Muscle layer of duodenum (tissue), 2 donors: ENCODE measurements at regions not wholly inside any gene's neighbourhood (a gene's known extent, or its start where the extent isn't known, plus 50 kb on each side); places are given as distances from the start of the nearest gene placed in this dataset.

Experiments
- H3K27ac ChIP-seq: one replicate; pipeline ENCODE4 v1.7.0; 2013; ENCODE audit warnings: mild to moderate bottlenecking, low read length
- H3K27me3 ChIP-seq: one replicate; pipeline ENCODE4 v1.7.0; 2013; ENCODE audit warnings: low read depth, mild to moderate bottlenecking, control low read depth, low read length
- H3K36me3 ChIP-seq, 2 donors: one replicate each; pipeline ENCODE4 v1.7.0; 2013; ENCODE audit warnings: low read length in 2 of 2, control low read depth in 1 of 2, mild to moderate bottlenecking in 1 of 2; ENCODE audit not compliant: insufficient read depth in 2 of 2, control insufficient read depth in 1 of 2
- H3K4me1 ChIP-seq, 2 donors: one replicate each; pipeline ENCODE4 v1.7.0; 2013; ENCODE audit warnings: low read length in 2 of 2, mild to moderate bottlenecking in 2 of 2, control low read depth in 1 of 2, moderate library complexity in 1 of 2; ENCODE audit not compliant: insufficient read depth in 2 of 2, control insufficient read depth in 1 of 2
- H3K4me3 ChIP-seq, 2 donors: one replicate each; pipeline ENCODE4 v1.7.0; 2013; ENCODE audit warnings: low read length in 2 of 2, low read depth in 1 of 2, mild to moderate bottlenecking in 1 of 2
- H3K9me3 ChIP-seq, 2 donors: one replicate each; pipeline ENCODE4 v1.7.0; 2013; ENCODE audit warnings: low read length in 2 of 2, control low read depth in 1 of 2, mild to moderate bottlenecking in 1 of 2; ENCODE audit not compliant: control insufficient read depth in 1 of 2
- donor health status: healthy.

- Histone ChIP-seq H3K27ac (no peak overlapping the region), H3K36me3 (peaks cover 0 to under 1% of the 10 kb centered on the region in 2 donors), H3K4me3 (no peak overlapping the region), H3K4me1 (no peaks in the 10 kb centered on the region), H3K9me3 (peaks cover 0 to under 1% of the 10 kb centered on the region in 2 donors), H3K27me3 (no peaks in the 10 kb centered on the region)
Observed at GRCh38 chr6:3987053-3987452, 91.9 kb downstream of the FAM217A start.

DNA sequence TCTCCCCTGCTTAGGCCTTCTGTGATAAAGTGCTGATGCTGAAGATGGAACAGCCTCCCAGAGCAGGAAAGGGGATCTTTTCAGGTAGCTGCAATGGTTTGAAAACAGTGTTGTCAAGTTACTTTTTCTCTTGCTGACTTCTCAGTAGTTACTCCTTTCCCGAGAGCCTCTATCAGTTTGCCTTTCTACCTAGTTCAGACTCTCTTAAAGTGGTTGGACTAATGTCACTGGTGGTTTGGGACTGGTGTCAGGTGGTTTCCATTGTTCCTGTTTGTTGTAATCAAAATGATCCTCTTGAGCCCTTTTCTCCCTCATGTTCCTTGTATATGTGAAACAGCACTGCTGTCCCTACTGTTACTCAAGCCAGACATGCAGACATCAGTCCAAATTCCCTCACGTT is 91.4 kb downstream of the FAM217A start:
- H3K27me3 ChIP-seq = no peaks in the 10 kb centered on the region
- no peaks in the 10 kb centered on the region for H3K9me3 ChIP-seq
- no peak overlapping the region for H3K4me3 ChIP-seq
- no peak overlapping the region for H3K27ac ChIP-seq
- H3K36me3 ChIP-seq = no peaks in the 10 kb centered on the region
- H3K4me1 ChIP-seq = no peaks in the 10 kb centered on the region

- H3K4me1 ChIP-seq = no peaks in the 10 kb centered on the region
- no peaks in the 10 kb centered on the region for H3K36me3 ChIP-seq
- H3K9me3 ChIP-seq = no peaks in the 10 kb centered on the region
- peak overlapping the region; percentile 61 to 66 for H3K4me3 ChIP-seq
- peak overlapping the region; percentile 58 for H3K27ac ChIP-seq
- no peaks in the 10 kb centered on the region for H3K27me3 ChIP-seq
Observed at GRCh38 chr6:3990692-3991491, 88.0 kb downstream of the FAM217A start.

- no peaks in the 10 kb centered on the region for H3K27me3 ChIP-seq
- H3K4me1 ChIP-seq = peaks cover 0 to 4% of the 10 kb centered on the region in 2 donors
- H3K36me3 ChIP-seq = no peaks in the 10 kb centered on the region
- H3K4me3 ChIP-seq = no peak overlapping the region
- no peak overlapping the region for H3K27ac ChIP-seq
- no peaks in the 10 kb centered on the region for H3K9me3 ChIP-seq
Observed at GRCh38 chr6:3991941-3992340, 87.0 kb downstream of the FAM217A start.

- no peaks in the 10 kb centered on the region for H3K9me3 ChIP-seq
- no peak overlapping the region for H3K4me3 ChIP-seq
- no peaks in the 10 kb centered on the region for H3K36me3 ChIP-seq
- peaks cover 0 to 4% of the 10 kb centered on the region in 2 donors for H3K4me1 ChIP-seq
- H3K27me3 ChIP-seq = no peaks in the 10 kb centered on the region
- H3K27ac ChIP-seq = no peak overlapping the region
Observed at GRCh38 chr6:3996349-3996748, 82.6 kb downstream of the FAM217A start.

- H3K9me3 ChIP-seq = no peaks in the 10 kb centered on the region
- no peaks in the 10 kb centered on the region for H3K27me3 ChIP-seq
- peaks cover 0 to 4% of the 10 kb centered on the region in 2 donors for H3K4me1 ChIP-seq
- H3K36me3 ChIP-seq = no peaks in the 10 kb centered on the region
- peak overlapping the region; percentile 32 for H3K27ac ChIP-seq
- H3K4me3 ChIP-seq = no peak overlapping the region
Observed at GRCh38 chr6:3997177-3997770, 81.7 kb downstream of the FAM217A start.

DNA sequence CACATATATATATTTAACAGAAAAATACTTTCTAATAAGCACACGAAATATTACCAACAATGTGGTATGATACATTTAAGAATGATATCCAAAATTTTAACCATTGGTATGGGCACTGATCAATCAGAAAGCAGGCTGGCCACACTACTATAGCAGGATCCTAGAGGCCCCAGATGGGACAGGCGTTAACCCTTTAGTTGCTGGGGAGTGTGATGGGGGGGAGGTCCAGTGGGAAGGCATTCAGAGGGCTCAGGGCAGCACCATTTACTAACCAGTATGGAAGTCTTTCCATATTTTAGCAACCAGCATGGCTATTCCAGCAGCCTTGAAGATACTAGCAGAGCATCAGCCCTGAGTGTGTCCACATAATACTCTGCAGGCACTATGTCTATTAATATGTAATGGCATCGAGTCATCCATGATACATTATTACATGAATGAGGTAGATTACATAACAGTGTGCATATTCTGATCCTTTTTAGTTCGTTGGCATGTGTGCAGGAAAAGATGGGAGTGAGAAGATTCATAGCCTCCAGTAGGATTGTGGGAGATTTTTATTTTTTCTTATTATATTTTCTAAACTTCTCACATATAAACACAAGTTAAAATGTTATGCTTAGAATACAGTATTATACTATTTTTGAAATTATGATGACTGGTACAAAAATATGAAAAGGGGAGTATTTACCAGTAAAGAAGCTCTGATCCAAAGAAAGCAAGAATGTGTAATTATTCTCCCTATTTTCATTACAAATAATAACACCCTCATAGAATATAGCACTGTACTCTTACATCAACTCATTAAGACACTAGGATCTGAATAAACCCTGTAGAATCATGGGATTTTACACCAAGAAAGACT is 78.9 kb downstream of the FAM217A start:
- H3K27me3 ChIP-seq = no peaks in the 10 kb centered on the region
- no peaks in the 10 kb centered on the region for H3K36me3 ChIP-seq
- no peak overlapping the region for H3K27ac ChIP-seq

DNA sequence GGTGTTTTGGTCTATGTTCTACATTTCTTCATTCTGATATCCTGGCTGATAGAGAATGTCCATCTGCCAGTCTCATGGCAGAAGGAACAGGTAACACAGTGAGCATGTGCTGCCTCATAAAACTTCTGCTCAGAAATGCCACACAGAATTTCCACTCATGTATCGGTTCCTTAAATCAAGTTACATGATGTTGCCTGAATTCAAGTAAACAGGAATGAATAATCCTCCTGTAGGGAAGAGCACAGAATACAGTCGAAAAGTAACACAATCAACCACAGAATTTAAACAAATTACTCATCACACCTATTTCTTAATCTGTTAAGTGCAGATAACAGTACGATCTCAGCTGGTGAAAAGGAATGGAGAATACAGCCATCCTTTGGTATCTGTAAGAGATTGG is 74.7 kb downstream of the FAM217A start:
- peaks cover 0 to 3% of the 10 kb centered on the region in 2 donors for H3K4me1 ChIP-seq
- no peaks in the 10 kb centered on the region for H3K9me3 ChIP-seq
- no peaks in the 10 kb centered on the region for H3K36me3 ChIP-seq
- H3K27me3 ChIP-seq = no peaks in the 10 kb centered on the region
- H3K4me3 ChIP-seq = no peak overlapping the region
- H3K27ac ChIP-seq = no peak overlapping the region

More for the DNA sequence above, 78.9 kb downstream of the FAM217A start:
- Histone ChIP-seq H3K9me3 (no peaks in the 10 kb centered on the region), H3K4me3 (no peak overlapping the region), H3K4me1 (peaks cover 0 to 4% of the 10 kb centered on the region in 2 donors)

DNA sequence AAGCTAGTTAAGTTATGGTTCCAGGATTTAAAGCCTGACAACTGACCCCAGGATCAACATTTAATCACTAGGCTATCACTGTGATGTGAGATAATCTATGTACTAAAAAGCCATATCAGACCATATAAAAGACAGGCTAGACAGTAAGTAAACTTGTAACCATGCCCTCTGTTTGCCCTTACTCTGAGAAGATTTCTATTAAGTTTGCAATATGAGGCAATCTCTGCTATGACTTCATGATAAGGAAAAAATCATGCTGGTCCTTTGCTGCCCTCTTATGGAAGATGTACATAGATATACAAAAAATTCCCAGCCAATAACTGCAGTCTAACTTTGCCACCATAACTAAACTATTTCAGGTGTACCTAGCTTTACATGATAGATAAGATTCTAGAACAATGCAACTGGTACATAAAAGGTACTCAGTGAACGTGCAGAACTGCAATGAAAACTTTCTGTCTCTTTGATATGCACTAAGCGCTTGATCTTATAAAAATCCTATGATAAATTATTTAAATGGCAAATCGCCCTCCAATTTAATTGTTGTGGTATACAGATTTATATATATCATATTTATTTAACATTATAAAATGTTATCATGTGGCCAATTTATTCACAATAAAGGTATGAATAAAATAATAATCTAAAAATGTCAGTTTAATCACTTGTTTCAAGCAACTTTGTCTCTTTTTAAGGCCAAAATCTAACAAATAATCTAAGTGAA is 70.5 kb downstream of the FAM217A start:
- no peaks in the 10 kb centered on the region for H3K9me3 ChIP-seq
- no peak overlapping the region for H3K27ac ChIP-seq
- no peaks in the 10 kb centered on the region for H3K36me3 ChIP-seq
- no peaks in the 10 kb centered on the region for H3K27me3 ChIP-seq
- no peak overlapping the region for H3K4me3 ChIP-seq
- peaks cover 0 to 8% of the 10 kb centered on the region in 2 donors for H3K4me1 ChIP-seq

DNA sequence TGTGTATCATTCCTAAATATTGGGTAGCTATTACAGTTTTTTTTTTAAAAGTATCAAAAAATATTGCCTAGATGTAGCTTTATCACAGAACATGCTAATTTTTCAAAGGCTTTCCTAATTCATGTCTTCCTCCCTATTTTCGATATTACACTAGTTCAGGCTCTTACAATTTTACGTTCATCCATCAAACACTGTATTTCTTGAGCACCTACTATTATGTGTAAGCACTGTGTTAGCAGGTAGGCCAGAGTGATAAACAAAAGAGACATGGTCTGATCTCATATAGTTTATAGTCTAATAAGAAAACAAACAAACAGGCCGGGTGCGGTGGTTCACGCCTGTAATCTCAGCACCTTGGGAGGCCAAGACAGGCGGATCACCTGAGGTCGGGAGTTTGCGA is 69.5 kb downstream of the FAM217A start:
- Histone ChIP-seq H3K4me1 (peaks cover 0 to 9% of the 10 kb centered on the region in 2 donors), H3K4me3 (no peak overlapping the region), H3K9me3 (no peaks in the 10 kb centered on the region), H3K36me3 (no peaks in the 10 kb centered on the region), H3K27ac (no peak overlapping the region), H3K27me3 (no peaks in the 10 kb centered on the region)

GRCh38 chr6:4010048-4010447 is 68.9 kb downstream of the FAM217A start:
- H3K4me3 ChIP-seq = no peak overlapping the region
- no peaks in the 10 kb centered on the region for H3K27me3 ChIP-seq
- peaks cover 0 to 11% of the 10 kb centered on the region in 2 donors for H3K4me1 ChIP-seq
- no peaks in the 10 kb centered on the region for H3K9me3 ChIP-seq
- H3K36me3 ChIP-seq = no peaks in the 10 kb centered on the region
- no peak overlapping the region for H3K27ac ChIP-seq
